ENCODE measurements at regions not wholly inside any gene's neighbourhood (a gene's known extent, or its start where the extent isn't known, plus 50 kb on each side); places are given as distances from the start of the nearest gene placed in this dataset.

- no peak for FAIRE-seq
Observed at GRCh38 chr11:23022854-23023253, 162.6 kb upstream of the CCDC179 start.

GRCh38 chr11:23023319-23023718, 163.0 kb upstream of the CCDC179 start:
- no peak for DNase-seq (ENCODE audit: extremely low spot score, insufficient read length, low read depth)
- no peak for FAIRE-seq

More at GRCh38 chr11:23022854-23023253, 162.6 kb upstream of the CCDC179 start:
- no peak for DNase-seq (ENCODE audit: extremely low spot score, insufficient read length, low read depth)

GRCh38 chr11:23041001-23041503, 180.8 kb upstream of the CCDC179 start:
- FAIRE-seq: no peak
- no peak for DNase-seq (ENCODE audit: extremely low spot score, insufficient read length, low read depth)

GRCh38 chr11:23058656-23059055, 198.4 kb upstream of the CCDC179 start:
- FAIRE-seq (no peak), DNase-seq (ENCODE audit: extremely low spot score, insufficient read length, low read depth) (no peak)

GRCh38 chr11:23063276-23063675, 203.0 kb upstream of the CCDC179 start:
- no peak for FAIRE-seq
- no peak for DNase-seq (ENCODE audit: extremely low spot score, insufficient read length, low read depth)

GRCh38 chr11:23078289-23078971, 218.2 kb upstream of the CCDC179 start:
- DNase-seq (ENCODE audit: extremely low spot score, insufficient read length, low read depth) (peak; percentile 15), FAIRE-seq (peak; percentile 70)

- peak; percentile 81 for FAIRE-seq
Observed at GRCh38 chr11:23079382-23079813, 219.1 kb upstream of the CCDC179 start.

GRCh38 chr11:23087407-23087806, 227.1 kb upstream of the CCDC179 start:
- DNase-seq (ENCODE audit: extremely low spot score, insufficient read length, low read depth) (no peak), FAIRE-seq (no peak)

More at GRCh38 chr11:23079382-23079813, 219.1 kb upstream of the CCDC179 start:
- no peak for DNase-seq (ENCODE audit: extremely low spot score, insufficient read length, low read depth)

- FAIRE-seq: no peak
- DNase-seq (ENCODE audit: extremely low spot score, insufficient read length, low read depth): no peak
Observed at GRCh38 chr11:23090659-23091058, 230.4 kb upstream of the CCDC179 start.

- no peak for FAIRE-seq
- DNase-seq (ENCODE audit: extremely low spot score, insufficient read length, low read depth): no peak
Observed at GRCh38 chr11:23095650-23096189, 235.4 kb upstream of the CCDC179 start.

GRCh38 chr11:23097891-23098290, 237.6 kb upstream of the CCDC179 start:
- no peak for DNase-seq (ENCODE audit: extremely low spot score, insufficient read length, low read depth)
- peak; percentile 79 for FAIRE-seq

GRCh38 chr11:23099256-23099655, 239.0 kb upstream of the CCDC179 start:
- DNase-seq (ENCODE audit: extremely low spot score, insufficient read length, low read depth): no peak
- no peak for FAIRE-seq

- DNase-seq (ENCODE audit: extremely low spot score, insufficient read length, low read depth) (no peak), FAIRE-seq (no peak)
Observed at GRCh38 chr11:23100726-23101125, 240.5 kb upstream of the CCDC179 start.

- DNase-seq (ENCODE audit: extremely low spot score, insufficient read length, low read depth) (no peak), FAIRE-seq (no peak)
Observed at GRCh38 chr11:23103416-23103815, 243.1 kb upstream of the CCDC179 start.

- DNase-seq (ENCODE audit: extremely low spot score, insufficient read length, low read depth): no peak
- FAIRE-seq: no peak
Observed at GRCh38 chr11:23111527-23111926, 251.3 kb upstream of the CCDC179 start.

- DNase-seq (ENCODE audit: extremely low spot score, insufficient read length, low read depth) (no peak), FAIRE-seq (no peak)
Observed at GRCh38 chr11:23112390-23112789, 252.1 kb upstream of the CCDC179 start.

GRCh38 chr11:23112987-23113886, 253.0 kb upstream of the CCDC179 start:
- DNase-seq (ENCODE audit: extremely low spot score, insufficient read length, low read depth) (peak; percentile 17), FAIRE-seq (peak; percentile 63)

- no peak for DNase-seq (ENCODE audit: extremely low spot score, insufficient read length, low read depth)
- FAIRE-seq: no peak
Observed at GRCh38 chr11:23113887-23114216, 253.6 kb upstream of the CCDC179 start.

GRCh38 chr11:23123753-23124152, 263.5 kb upstream of the CCDC179 start:
- no peak for DNase-seq (ENCODE audit: extremely low spot score, insufficient read length, low read depth)

GRCh38 chr11:23124249-23124648, 264.0 kb upstream of the CCDC179 start:
- no peak for DNase-seq (ENCODE audit: extremely low spot score, insufficient read length, low read depth)
- FAIRE-seq: no peak

More at GRCh38 chr11:23123753-23124152, 263.5 kb upstream of the CCDC179 start:
- FAIRE-seq: no peak

GRCh38 chr11:23124996-23125395, 264.7 kb upstream of the CCDC179 start:
- no peak for DNase-seq (ENCODE audit: extremely low spot score, insufficient read length, low read depth)
- no peak for FAIRE-seq

Measured in GM18507 (cell line).